NCI-H2196 (cell line): ENCODE measurements at regions not wholly inside any gene's neighbourhood (a gene's known extent, or its start where the extent isn't known, plus 50 kb on each side); places are given as distances from the start of the nearest gene placed in this dataset.

ENCODE experiments used
- DNase-seq: peaks from one replicate; lab custom pipeline; 2025; ENCODE audit not compliant: unreplicated experiment; lab: John Stamatoyannopoulos, UW

DNA sequence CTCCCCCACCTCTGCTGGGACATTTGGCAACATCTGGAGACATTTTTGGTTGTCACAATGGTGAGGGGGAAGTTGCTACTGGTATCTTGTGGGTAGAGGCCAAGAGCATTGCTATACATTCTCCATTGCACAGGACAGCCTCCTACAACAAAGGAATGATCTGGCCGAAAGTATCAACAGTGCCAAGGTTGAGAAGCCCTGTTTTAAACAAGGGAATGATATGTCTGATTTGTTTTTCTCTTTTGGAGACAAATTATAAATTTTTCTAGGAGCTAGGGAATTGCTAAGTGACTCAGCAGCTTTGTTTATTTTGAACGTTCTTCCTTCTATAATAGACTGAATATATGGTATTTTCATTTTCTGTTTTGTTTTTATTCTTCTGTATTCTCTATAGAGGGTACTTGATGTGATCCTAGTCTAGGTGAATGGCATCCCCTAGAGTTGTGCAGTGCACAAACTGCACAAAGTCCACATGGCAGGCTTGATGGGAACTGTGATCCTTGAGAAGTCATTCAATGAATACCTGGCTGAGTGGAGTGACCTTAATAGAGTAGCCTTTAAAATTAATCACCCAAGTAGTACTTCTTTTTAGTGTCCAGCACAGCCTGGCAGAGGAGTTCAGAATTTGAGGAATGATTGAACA lies 288.6 kb upstream of the USP24 start:
- DNase-seq = no peak

DNA sequence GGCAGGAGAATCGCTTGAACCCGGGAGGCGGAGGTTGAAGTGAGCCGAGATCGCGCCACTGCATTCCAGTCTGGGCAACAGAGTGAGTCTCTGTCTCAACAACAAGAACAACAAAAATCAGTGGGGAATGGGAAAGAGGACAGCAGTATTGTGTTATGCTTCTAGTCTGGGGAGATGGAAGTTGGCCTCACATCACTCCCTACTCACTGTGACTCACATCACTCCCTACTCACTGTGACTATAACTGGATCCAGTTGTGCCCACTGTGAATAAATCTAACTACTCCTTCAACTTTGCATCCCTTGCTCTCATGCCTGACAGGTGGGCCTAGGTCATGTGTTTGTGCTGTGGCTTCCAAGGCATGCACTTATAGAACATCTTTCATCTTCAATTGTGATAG lies 285.4 kb upstream of the USP24 start:
- DNase-seq = no peak

DNA sequence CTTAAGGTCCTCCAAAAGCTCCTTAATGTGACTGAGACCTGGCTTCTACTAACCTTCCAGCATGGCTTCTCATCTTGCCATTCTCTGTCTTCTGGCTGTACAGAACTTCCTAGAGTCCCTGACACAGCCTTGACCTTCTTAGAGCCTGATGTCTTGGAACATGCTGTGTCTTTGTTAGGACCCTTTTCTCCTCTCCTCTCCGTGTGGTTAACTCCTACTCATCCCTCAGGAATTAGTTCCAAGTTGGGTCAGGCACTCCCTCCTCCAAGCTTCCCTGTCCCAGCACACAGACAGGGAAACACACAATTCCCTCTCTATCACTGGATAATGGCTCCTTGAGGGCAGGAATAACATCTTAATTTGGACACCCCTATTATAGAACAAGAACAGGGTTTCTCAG lies 275.4 kb upstream of the USP24 start:
- DNase-seq = no peak

DNA sequence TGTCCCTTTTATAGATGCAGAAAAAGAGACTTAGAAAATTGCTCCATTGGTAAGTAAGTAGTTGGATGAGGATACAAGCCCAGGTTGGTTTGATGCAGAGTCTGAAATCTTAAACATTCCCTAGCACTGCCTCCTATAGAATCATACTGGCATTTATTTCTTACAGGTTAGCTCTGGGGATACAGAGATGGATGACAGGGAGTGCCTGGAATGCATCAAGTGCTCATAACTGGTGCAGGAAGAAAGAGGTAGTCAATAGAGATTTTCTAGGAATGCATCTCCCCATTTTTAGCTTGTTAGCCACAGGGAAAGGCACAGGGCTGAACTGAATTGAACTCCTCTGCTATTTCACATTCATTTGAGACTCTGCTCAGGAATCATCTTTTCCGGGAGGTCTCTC lies 269.0 kb upstream of the USP24 start:
- DNase-seq = no peak

DNA sequence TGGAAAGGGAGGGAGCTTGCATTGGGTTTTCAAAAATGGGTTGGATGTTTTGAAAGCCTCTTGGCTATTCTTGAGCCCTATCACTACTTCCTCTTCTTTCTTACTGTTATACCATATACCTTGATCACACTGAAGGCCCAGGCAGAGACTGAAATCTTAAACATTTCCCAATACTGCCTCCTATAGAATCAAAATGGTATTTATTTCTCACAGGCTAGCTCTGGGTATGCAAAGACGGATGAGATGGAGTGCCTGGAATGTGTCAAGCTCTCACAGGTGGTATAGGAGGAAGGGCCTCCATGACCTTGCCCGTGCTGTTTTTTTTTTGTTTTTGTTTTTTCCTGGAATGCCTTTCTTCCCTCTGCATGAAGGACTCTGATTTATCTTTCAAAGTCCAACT lies 268.4 kb upstream of the USP24 start:
- DNase-seq = no peak

DNA sequence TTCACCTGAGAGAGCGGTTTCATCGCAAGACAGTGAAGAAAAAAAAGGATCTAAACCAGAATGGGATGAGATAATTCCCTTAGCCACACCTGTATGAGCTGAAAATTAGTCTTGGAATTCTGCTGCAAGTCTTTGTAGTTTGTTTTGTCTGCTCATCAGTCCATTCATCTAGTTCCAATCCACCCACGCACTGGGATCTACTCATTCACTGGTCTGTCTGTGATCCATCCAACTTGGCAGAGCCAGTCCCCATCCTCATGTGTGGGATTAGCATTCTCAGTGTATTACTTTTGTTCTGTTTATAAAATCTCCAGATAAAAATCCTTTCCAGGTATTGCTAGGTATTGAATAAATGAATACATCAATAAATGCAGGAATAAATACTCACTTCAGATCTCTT lies 266.5 kb upstream of the USP24 start:
- DNase-seq = no peak

DNA sequence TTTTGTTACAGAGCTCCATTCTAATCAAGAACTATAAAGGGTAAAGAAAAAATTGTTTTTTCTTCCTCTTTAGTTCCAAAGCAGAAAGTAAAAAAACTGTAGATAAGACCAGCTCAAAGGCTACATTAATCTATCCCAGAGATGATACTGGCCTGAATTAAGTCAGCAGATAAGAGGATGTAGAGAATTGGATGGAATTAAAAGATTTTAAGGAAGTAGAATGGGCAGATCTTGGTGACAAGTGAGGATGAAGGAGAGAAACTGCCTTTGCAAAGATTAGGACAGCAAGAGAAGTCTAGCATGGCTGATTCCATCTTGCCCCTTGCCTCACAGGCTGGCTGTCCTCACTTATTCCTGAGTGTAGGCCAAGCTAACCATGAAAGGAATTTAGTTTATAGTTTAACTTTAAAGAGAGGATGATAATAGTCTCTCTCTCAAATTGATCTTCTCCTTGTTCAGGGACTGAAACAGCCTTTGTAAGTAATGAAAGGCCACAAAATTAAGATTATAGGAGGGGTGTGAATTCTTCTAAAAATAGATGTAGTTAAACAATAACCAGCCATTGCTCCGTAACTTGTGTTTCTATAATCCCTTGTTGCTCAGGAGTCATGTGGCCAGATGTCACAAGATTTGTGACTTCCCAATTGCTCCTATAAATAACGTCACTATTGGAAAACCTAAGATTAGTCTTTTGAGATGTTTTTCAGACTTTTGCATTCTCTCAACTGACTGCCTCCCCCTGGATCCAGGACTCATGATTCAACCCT lies 265.0 kb upstream of the USP24 start:
- no peak for DNase-seq

DNA sequence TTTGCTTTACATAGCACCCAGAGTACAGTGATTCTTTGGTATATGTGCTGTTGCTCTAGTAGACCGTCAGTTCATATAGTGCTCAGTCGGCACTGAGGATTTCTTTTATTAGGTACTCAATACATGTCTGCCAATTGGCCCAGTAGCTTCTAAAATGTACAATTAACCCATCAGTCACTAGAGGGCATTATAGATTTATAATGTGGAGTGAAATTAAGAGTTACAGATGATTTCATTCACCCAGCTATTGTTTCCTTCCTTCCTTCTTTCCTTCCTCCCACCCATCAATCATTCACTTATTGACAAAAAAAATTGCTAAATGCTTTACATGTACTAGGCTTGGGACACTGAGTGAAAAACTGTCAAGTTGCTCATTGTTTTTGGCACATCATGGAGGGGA lies 263.6 kb upstream of the USP24 start:
- peak; percentile 25 for DNase-seq

DNA sequence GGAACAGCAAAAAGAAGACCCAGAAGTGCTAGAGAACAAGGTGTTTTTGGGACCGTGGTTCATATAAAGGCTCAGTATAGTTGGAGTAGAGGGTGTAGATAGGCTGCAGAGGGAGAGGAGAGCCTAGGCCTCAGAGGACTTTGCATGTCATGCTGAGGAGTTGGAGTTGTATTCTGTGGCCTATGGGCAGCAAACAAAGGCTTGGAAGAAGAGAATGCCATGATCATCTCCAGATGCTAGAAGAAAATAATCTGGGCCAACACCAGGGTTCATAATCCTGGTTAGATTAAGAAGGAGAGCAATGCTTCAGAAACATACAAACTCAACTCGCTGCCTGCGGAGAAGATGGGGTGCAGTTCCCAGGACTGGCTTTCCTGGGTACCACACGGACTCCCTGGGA lies 262.8 kb upstream of the USP24 start:
- no peak for DNase-seq

DNA sequence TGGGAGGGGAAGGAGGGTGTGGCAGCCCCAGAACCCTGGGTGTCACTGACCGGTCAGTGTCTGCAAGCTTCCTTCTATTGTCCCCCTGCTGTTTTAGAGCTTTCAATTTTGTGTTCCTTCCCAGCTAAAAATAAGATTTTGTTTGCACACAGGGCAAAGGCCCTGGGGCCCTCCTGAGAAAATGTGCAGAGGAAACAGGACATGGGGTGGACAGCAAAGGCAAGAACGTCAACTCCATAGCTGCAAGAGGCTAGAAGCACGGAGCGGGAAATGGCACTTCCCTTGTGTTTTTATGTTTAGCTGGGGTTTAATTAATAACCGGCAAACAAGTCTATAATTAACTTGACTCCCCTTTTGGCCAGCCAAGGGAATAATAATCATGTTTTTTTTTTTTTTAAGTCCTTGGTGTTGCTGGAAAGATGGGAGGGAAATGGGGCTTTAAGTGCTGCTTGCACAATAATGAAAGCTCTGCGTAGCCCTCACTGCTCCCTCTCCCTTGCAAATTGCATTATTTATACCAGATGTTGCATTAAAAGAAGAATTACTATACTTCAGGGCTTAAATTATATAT lies 261.4 kb upstream of the USP24 start:
- no peak for DNase-seq

DNA sequence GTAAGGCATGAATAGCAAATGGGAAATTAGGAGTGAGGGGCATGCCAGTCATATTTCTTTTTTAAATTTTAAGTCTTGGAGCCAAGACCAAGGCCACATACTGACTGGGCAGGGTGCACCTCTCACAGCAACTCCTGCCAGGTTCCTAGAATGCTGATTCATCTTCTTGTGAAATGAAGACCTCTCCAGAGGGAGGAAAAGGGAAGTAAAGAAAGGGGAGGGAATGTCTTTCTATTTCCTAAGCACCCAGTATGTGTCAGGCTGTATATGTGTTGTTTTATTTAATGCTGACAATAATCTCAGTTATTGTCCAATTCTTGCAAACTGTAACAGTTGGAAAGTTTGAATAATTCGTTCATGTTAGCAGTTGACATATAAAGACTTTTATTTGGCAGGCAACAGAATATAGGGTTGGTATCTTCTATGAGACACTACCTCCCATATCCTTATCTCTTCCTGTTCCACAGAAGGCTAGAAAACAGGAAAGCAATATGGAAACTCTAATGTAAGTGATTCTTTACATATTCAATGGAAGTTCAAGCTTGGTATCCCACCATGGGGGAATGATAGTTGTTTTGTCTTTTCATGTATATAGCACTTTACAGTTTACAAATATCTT lies 259.1 kb upstream of the USP24 start:
- DNase-seq = no peak

DNA sequence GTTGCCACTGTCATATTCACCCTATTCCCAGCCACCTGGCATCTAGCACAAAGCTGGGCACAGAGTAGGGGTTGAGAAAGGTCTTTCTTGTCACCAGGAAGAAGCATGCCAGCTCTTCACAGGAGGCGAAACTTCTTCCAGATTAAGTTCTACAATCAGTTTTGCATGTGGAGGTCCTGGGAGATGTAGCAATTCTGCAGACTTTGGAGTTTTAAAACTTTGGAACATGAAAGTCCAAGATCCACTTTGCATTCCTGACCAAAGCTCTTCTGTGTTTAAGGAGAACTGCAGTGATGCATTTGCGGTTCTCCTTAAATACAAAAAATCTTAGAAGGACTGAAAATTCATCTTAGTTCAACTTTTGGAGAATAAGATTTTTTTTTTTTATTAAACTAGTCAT lies 258.5 kb upstream of the USP24 start:
- DNase-seq = no peak

DNA sequence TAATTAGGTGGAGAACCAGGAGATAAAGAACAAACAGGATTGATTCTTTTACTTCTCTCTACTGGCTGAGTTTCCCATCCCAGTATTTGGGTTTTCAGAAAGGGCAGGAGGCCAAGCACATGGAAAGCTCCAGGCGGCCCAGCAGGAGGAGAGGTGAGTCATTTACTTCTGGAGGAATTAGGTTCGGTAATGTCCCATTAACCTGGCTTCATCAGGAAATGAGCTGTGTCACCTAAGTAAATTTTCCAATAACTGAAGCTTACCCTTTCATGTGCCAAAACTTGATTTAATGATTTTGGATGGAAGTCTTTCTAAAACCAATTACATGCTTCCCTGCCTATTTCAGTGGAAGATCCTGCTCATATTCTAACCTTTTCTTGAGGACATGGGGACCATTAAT lies 257.6 kb upstream of the USP24 start:
- DNase-seq = no peak

DNA sequence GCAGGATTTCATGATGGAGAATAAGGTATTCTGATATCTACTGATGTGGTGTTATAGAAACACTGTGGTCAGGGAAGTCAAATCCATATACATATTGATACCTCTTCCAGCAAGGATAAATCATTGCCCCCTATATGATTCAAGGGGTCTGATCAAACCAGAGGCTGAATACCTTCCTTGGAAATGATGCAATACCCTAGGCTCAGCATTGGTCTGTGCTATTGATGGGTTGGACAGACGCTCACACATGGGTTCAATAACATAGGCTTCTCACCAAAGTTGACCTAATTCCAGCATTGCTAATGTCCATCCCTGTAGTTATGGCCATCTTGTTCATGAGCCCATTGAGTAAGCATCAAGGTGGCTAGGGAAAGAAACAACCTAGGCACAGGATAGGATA lies 257.0 kb upstream of the USP24 start:
- no peak for DNase-seq

DNA sequence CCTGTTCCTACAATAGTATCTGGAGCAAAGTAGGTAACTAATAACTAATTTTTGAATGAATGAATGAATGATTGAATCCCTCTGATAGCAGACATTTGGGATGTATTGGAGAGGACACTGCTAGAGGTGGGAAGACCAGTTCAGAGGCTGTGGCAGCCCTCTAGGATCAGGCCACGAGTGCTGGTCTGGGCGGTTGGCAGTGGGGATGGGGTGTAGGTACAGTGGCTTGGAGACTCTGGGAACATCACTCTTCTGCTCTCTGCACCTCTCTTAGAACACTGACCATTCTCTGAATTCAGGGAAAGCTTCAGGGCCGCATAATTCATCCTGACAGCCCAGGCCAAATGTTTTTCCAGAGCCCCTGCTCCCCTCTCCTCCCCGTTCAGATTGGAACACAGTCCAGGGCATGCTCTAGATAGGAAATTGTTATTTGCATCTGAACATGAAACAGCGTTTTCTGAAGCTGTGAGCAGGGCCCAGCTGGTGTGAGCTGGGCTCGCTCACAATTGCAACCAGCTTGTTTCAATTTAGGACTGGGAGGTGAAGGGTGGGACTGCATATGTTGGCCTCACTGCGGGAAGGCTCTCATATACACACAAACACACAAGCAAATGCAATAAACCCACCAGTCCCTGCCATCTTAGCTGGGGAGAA lies 253.1 kb upstream of the USP24 start:
- no peak for DNase-seq

DNA sequence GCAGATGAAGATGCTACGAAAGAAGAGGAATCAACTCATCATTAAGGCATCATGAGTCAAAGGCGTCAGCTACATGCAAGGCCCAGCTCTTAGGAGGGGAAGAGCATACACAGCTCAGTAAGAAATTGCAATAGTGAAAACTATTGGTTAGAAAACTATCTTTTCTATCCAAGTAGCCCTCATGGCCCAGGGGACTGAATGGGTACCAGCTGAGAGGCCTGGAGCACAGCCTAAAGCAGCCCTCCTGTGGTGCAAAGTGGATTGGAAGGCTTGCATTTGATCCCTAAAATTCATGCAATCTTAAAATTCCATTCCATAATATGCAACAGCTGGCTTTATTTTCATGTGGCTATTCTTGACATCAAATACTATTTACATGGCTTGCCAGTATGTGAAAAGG lies 251.8 kb upstream of the USP24 start:
- no peak for DNase-seq

DNA sequence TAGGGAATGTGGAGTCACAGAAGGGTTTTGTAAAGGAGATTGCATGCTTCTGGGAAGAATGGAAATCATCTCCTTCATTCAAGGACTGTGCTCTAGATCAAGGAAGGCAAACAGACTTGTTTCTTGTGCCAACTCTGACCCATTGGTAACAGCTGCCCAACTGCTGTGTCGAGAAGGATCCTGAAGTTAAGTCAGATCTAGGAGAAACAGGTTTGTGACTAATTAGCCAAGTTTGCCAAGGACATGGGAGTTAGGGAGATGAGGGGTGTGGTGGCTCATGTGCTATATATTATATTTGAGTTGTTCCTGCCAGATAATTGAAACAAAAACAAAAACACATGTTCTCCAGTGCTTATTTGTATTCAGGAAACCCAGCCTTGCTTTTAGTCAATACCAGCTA lies 251.2 kb upstream of the USP24 start:
- no peak for DNase-seq

DNA sequence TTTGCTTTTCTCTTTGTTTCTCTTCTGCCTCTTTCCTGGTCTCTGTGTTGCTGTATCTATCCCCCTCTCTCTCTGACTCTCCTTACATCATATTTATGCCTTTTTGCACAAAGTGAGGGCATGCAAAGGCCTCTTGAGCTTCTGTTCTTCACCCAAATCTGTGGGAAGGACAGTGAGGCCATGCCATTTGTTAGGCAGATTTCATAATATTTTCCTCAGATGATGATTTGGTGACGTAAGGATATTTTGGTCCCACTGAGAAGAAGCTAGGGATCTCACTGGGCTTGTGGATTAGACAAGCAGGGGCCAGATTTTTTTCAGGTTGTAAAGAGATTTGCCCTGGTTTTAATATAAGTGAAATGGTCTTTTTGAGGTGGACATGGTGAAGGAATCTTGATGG lies 249.4 kb upstream of the USP24 start:
- DNase-seq = no peak

DNA sequence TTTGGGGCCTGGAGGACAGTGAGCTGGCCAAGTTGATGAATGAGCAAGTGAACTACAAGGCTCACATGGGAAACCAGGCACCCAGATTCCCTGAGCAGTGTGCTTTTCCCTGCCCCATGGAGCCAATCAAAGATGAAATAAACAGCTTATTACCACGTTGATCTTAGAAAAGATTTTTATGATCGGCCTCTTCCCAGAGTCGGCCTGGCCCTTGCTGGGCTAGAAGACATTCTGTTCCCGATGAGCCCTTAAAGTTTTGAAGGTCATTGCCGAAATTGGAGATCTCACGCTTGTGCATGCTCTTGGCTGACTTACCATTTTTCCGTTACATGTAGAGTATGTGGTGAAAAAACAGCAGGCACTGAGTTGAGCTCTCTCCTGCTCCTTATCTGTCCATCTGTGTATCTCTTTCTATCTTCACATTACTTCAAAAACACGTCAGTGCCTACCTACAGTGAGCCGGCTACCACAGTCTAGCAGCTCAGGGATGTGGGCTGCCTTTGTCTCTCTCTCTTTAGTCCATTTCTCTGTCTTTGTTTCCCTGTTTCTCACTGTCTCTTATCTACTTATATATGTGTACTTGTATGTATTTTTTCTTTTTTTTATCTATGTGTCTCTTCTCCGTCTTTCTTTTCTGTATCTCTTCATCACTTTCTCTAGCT lies 248.8 kb upstream of the USP24 start:
- no peak for DNase-seq

DNA sequence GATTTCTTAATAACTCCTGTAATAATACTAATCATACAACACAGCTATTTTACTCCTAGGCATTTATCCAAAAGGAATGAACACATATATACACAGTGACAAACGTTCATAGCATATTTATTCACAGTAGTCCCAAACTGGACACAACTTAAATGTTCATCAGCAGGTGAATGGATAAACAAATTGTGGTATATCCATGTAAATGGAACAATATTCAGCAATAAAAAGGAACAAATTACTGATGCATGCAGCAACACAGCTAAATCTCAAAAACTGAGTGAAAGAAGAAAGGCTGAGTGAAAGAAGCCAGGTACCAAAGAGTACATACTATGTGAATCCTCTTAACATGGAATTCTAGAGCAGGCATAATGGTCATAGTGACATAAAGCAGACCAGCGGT lies 242.7 kb upstream of the USP24 start:
- DNase-seq = no peak

DNA sequence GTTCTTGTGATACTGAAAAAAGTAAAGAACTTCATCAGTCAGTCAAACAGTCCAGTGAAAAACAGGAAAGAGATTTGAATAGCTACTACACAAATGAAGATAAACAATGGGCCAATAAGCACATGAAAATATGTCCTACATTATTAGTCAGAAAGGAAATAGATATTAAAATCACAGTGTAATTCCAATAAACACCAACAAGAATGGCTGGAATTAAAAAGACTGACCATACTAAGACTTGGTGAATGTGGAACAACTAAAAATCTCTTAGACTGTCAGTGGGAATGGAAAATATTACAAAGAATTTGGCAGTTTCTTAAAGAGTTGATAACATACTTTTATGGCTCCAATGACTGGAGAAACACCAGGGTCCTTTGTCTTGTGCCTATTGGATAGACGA lies 241.8 kb upstream of the USP24 start:
- DNase-seq = no peak
